ENCODE measurements at regions not wholly inside any gene's neighbourhood (a gene's known extent, or its start where the extent isn't known, plus 50 kb on each side); places are given as distances from the start of the nearest gene placed in this dataset.

- TF ChIP-seq CTCF (optimal IDR thresholded peaks at IDR 0.05 in 1 of 3, IDR thresholded peaks at IDR 0.05 in 1 of 3, conservative IDR thresholded peaks at IDR 0.05 in 1 of 3; ENCODE audit: extremely low read depth in 1 of 3, insufficient read depth in 2 of 3, low read length in 3 of 3) = no peak
- TF ChIP-seq EZH2 (IDR thresholded peaks at IDR 0.05; ENCODE audit: low read length) = no peak
Measured at GRCh38 chr6:21752054-21752811, 158.7 kb downstream of the SOX4 start.

Measured in keratinocyte (primary cell).